SK-N-SH treated with all-trans-retinoic acid at 6 μM for 48 hours (cell line): ENCODE measurements at regions not wholly inside any gene's neighbourhood (a gene's known extent, or its start where the extent isn't known, plus 50 kb on each side); places are given as distances from the start of the nearest gene placed in this dataset.

Experiments
- ATAC-seq: fragments of 200-7000 bp; cut with Tn5 transposase; 3 replicates; pipeline ENCODE4 v1.9.1; 2020; ENCODE audit warnings: mild to moderate bottlenecking, moderate library complexity
- ARNTL ChIP-seq: fragments of 450-650 bp; formaldehyde crosslinking; IDR thresholded peaks from 2 replicates; pipeline ENCODE4 v1.5.0; 2020; ENCODE audit warnings: low read depth, mild to moderate bottlenecking, moderate library complexity, borderline replicate concordance
- BACH2 ChIP-seq: fragments of 250-450 bp; sonication (Bioruptor Pico); IDR thresholded peaks from 2 replicates; pipeline ENCODE4 v1.9.0; 2021; ENCODE audit warnings: mild to moderate bottlenecking, borderline replicate concordance
- CREB5 ChIP-seq: fragments of 250-450 bp; sonication (Bioruptor Pico); IDR thresholded peaks from 2 replicates; pipeline ENCODE4 v1.5.1; 2020; ENCODE audit warnings: low read depth, mild to moderate bottlenecking, moderate library complexity
- CSDC2 ChIP-seq: fragments of 250-450 bp; sonication (Bioruptor Pico); IDR thresholded peaks from 2 replicates; pipeline ENCODE4 v1.5.0; 2020; ENCODE audit warnings: mild to moderate bottlenecking, moderate library complexity
- CSRNP3 ChIP-seq: fragments of 250-450 bp; sonication (Bioruptor Pico); IDR thresholded peaks from 2 replicates; pipeline ENCODE4 v1.5.1; 2021; ENCODE audit warnings: mild to moderate bottlenecking, moderate library complexity
- ESRRG ChIP-seq: fragments of 250-450 bp; sonication (Bioruptor Pico); IDR thresholded peaks from 2 replicates; pipeline ENCODE4 v1.6.1; 2021; ENCODE audit warnings: mild to moderate bottlenecking
- GLIS3 ChIP-seq: fragments of 250-450 bp; sonication (Bioruptor Pico); IDR thresholded peaks from 2 replicates; pipeline ENCODE4 v1.5.0; 2020; ENCODE audit warnings: mild to moderate bottlenecking, moderate library complexity
- ISL1 ChIP-seq: fragments of 250-450 bp; sonication (Bioruptor Pico); IDR thresholded peaks from 2 replicates; pipeline ENCODE4 v2.1.2; 2022; ENCODE audit warnings: mild to moderate bottlenecking, moderate library complexity
- OSR1 ChIP-seq: fragments of 250-450 bp; sonication (Bioruptor Pico); IDR thresholded peaks from 2 replicates; pipeline ENCODE4 v1.8.0; 2022; ENCODE audit warnings: moderate library complexity, mild to moderate bottlenecking, inconsistent platforms
- PATZ1 ChIP-seq: fragments of 250-450 bp; sonication (Bioruptor Pico); IDR thresholded peaks from 2 replicates; pipeline ENCODE4 v1.8.0; 2020; ENCODE audit warnings: mild to moderate bottlenecking, moderate library complexity, borderline replicate concordance
- POU6F1 ChIP-seq: fragments of 250-450 bp; sonication (Bioruptor Pico); IDR thresholded peaks from 2 replicates; pipeline ENCODE4 v1.8.0; 2021; ENCODE audit warnings: low read depth, mild to moderate bottlenecking, moderate library complexity, borderline replicate concordance
- PPARA ChIP-seq: fragments of 250-450 bp; sonication (Bioruptor Pico); IDR thresholded peaks from 2 replicates; pipeline ENCODE4 v1.5.0; 2020; ENCODE audit warnings: mild to moderate bottlenecking, borderline replicate concordance
- RARB ChIP-seq: fragments of 250-450 bp; sonication (Bioruptor Pico); IDR thresholded peaks from 2 replicates; pipeline ENCODE4 v1.8.0; 2021; ENCODE audit warnings: mild to moderate bottlenecking, moderate library complexity
- SNAI2 ChIP-seq: fragments of 250-450 bp; sonication (Bioruptor Pico); IDR thresholded peaks from 2 replicates; pipeline ENCODE4 v1.5.0; 2020; ENCODE audit warnings: mild to moderate bottlenecking, moderate library complexity
- TCF4 ChIP-seq: fragments of 250-450 bp; sonication (Bioruptor Pico); IDR thresholded peaks from 2 replicates; pipeline ENCODE4 v1.8.0; 2021; ENCODE audit warnings: mild to moderate bottlenecking, moderate library complexity, borderline replicate concordance
- TOX ChIP-seq: fragments of 250-450 bp; sonication (Bioruptor Pico); IDR thresholded peaks from 2 replicates; pipeline ENCODE4 v1.8.0; 2021; ENCODE audit warnings: mild to moderate bottlenecking, moderate library complexity, borderline replicate concordance
- TSHZ2 ChIP-seq: fragments of 250-450 bp; sonication (Bioruptor Pico); IDR thresholded peaks from 2 replicates; pipeline ENCODE4 v1.5.0; 2020; ENCODE audit warnings: mild to moderate bottlenecking, moderate library complexity
- ZC3H10 ChIP-seq: fragments of 250-450 bp; sonication (Bioruptor Pico); IDR thresholded peaks from 2 replicates; pipeline ENCODE4 v1.5.1; 2021; ENCODE audit warnings: mild to moderate bottlenecking, moderate library complexity
- ZFP3 ChIP-seq: fragments of 250-450 bp; sonication (Bioruptor Pico); IDR thresholded peaks from 2 replicates; pipeline ENCODE4 v1.5.0; 2020; ENCODE audit warnings: mild to moderate bottlenecking, moderate library complexity
- ZFP30 ChIP-seq: fragments of 450-650 bp; formaldehyde crosslinking; IDR thresholded peaks from 2 replicates; pipeline ENCODE4 v1.5.0; 2022; ENCODE audit warnings: mild to moderate bottlenecking, moderate library complexity
- ZNF565 ChIP-seq: fragments of 450-650 bp; formaldehyde crosslinking; conservative IDR thresholded peaks from 2 replicates; pipeline ENCODE4 v1.5.0; 2020; ENCODE audit warnings: low read depth, mild to moderate bottlenecking, moderate library complexity
- ZNF70 ChIP-seq: fragments of 450-650 bp; formaldehyde crosslinking; IDR thresholded peaks from 2 replicates; pipeline ENCODE4 v1.5.0; 2020; ENCODE audit warnings: mild to moderate bottlenecking, moderate library complexity

- TF ChIP-seq TSHZ2 (CRISPR knock-in tag), result no peak
- no peak for TF ChIP-seq CREB5 (CRISPR knock-in tag)
- TF ChIP-seq ZNF565 (CRISPR knock-in tag), result no peak
- TF ChIP-seq RARB (CRISPR knock-in tag), result no peak
- TF ChIP-seq POU6F1 (CRISPR knock-in tag), result no peak
- TF ChIP-seq ZFP30 (CRISPR knock-in tag), result no peak
- no peak for TF ChIP-seq ZFP3 (CRISPR knock-in tag)
- TF ChIP-seq CSRNP3 (CRISPR knock-in tag), result no peak
- no peak for TF ChIP-seq ISL1 (CRISPR knock-in tag)
- TF ChIP-seq ARNTL (CRISPR knock-in tag), result no peak
- TF ChIP-seq ZC3H10 (CRISPR knock-in tag), result no peak
- TF ChIP-seq BACH2 (CRISPR knock-in tag), result no peak
- TF ChIP-seq ZNF70 (CRISPR knock-in tag), result no peak
- no peak for TF ChIP-seq SNAI2
- no peak for TF ChIP-seq GLIS3
- no peak for TF ChIP-seq PATZ1 (CRISPR knock-in tag)
- no peak for TF ChIP-seq OSR1
- no peak for TF ChIP-seq TCF4 (CRISPR knock-in tag)
- no peak for TF ChIP-seq ESRRG (CRISPR knock-in tag)
- TF ChIP-seq PPARA, result no peak
- ATAC-seq, result no peak
Measured at GRCh38 chr7:11959121-11959520, 127.1 kb upstream of the THSD7A start.

- no peak for ATAC-seq
- TF ChIP-seq BACH2 (CRISPR knock-in tag) (no peak), ESRRG (CRISPR knock-in tag) (no peak), ZC3H10 (CRISPR knock-in tag) (no peak), ZNF565 (CRISPR knock-in tag) (no peak), TOX (CRISPR knock-in tag) (no peak), CSDC2 (CRISPR knock-in tag) (no peak), ARNTL (CRISPR knock-in tag) (no peak), PATZ1 (CRISPR knock-in tag) (no peak), RARB (CRISPR knock-in tag) (no peak), ISL1 (CRISPR knock-in tag) (no peak), ZFP3 (CRISPR knock-in tag) (no peak), POU6F1 (CRISPR knock-in tag) (no peak), CSRNP3 (CRISPR knock-in tag) (no peak)
Measured at GRCh38 chr7:11960621-11961020, 128.6 kb upstream of the THSD7A start.
